Forelimb muscle (tissue), 1 donor: ENCODE measurements at regions not wholly inside any gene's neighbourhood (a gene's known extent, or its start where the extent isn't known, plus 50 kb on each side); places are given as distances from the start of the nearest gene placed in this dataset.
"Not testable (repeated sequence)": the region's sequence is repeated elsewhere in the genome, so short reads cannot be mapped to it uniquely, and the experiment has no call there.

Experiments
- DNase-seq: peaks from one replicate; pipeline ENCODE4 v3.0.0-alpha.2; 2013; ENCODE audit warnings: low read depth

DNA sequence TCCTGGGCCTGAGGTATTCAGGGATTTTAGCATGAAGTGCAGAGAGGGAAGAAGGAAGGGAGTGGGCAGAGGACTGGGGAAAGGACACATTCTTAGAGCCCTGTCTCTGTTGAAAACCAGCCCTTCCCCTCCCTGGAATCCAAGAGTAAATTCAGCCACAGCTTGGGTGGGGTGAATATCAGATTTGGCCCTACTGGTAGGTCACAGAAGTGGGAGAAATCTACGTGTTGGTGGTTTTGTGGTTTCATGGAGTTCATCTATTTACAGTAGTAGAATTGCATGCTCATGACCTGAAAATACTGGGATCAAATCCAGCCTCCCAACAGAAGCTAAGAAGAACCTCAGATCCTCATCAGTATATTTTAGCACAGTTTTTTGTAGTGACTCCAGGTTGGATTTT, 404.4 kb downstream of the BMP2 start:
- DNase-seq, result no peak

DNA sequence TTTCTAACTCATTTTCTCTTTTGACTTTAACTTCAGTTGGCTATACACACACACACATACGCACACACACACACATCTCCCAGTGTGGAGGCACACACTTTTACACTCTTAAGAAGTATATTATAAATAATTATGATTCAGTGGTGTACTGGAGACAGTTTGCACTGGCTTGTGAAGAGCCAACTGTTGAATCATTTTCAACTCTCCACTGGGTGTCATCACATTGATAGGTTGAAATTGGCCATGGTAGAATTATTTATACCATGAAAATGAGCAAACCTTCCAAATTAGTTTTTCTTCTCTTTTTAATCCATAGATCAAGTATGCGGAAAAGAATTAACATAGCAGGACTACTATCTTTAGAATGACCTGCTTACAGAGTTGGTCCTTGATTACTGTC, 407.1 kb downstream of the BMP2 start:
- DNase-seq, result no peak

DNA sequence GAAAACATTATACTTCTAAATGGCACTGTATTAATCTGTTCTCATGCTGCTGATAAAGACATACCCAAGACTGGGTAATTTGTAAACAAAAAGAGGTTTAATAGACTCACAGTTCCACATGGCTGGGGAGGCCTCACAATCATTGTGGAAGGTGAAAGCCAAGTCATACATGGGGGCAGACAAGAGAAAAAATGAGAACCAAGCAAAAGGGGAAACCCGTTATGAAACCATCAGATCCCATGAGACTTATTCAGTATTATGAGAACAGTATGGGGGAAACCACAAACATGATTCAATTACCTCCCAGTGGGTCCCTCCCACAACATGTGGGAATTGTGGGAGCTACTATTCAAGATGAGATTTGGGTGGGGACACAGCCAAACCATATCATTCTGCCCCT, 408.3 kb downstream of the BMP2 start:
- not testable (repeated sequence) for DNase-seq

DNA sequence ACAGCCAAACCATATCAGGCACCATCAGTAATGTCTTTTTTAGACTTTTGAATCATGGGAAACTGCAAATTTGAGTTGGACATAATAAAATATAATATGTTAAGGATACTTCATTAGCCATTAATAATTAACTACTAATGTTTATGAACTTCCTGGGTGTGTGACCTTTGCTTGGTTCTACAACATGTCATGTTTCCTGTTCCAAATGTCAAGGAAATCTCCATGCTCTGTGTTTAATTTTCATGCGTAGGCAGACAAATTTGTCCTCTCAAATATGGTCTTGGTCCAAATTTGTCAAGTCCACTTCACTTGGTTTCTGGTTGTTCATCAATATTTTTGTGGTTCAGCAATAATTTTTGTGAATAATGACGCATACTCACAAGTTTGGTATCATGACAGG, 410.5 kb downstream of the BMP2 start:
- DNase-seq, result no peak

DNA sequence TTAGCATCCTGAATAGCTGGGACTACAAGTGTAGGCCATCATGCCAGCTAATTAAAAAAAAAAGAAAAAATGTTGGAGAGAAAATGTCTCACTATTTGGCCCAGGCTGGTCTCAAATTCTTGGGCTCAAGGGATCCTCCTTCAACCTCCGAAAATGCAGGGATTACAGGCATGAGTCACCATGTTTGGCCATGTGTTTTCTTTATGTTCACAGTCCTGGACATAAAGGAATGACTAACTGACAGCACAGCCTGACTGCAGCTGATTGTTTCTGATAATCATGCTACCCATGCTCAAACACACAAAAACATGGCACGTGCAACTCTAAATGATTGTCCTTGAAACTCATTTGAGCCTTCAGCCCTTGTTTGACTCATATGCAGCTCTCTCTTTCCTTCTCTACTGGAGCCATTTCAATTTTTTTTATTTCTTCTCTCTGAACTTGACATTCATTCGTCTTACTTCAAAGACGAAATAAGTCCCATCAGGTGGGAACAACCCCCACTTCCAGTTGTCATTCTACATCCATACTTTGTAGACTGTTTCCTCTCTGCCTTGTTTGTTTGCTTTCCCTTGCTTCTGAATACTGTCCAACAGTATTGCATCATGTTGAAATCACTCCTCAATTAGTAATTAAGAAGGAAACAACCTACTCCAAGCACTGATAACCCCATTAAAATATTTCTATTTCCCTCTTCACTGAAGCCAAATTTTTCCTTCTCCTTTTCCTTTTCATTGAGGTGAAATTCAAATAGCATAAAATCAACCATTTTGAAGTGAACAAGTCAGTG, 413.0 kb downstream of the BMP2 start:
- no peak for DNase-seq

DNA sequence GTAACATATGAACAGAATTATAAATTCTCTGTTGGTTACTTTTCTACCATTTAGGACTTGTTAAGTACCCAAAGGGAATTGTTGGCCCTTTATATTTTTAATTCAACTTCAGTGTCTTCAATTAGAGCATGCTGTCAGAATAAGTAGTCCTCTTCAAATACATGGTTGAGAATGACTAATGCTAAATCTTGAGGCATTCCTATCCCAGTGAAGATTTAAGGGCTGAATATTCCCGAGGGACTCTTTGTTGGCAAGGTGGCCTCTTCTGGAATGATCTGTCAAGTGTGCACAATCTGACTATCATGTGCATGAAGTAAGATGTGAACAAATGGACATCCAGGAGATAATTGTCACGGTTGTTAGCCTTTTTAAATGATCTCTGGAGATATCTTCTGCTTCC, 421.7 kb downstream of the BMP2 start:
- DNase-seq, result no peak

DNA sequence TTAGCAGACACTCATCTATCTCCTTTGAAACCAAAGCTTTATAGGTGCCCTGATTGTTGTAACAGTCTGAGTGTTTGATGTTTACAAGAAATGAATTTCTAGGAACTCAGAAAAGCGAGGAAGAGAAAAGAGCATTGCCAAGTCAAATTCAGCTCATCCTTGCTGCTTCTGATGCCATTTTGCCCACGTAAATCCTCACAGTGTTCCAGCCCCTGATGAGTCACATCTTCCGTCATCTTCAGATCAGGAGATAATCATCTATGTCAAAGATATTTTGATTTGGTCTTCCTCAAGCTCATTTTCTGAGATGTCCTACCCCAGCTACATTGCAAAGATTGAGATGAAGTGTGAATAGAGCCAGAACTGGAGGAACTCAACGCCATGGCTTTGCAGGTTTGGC, 426.2 kb downstream of the BMP2 start:
- no peak for DNase-seq

DNA sequence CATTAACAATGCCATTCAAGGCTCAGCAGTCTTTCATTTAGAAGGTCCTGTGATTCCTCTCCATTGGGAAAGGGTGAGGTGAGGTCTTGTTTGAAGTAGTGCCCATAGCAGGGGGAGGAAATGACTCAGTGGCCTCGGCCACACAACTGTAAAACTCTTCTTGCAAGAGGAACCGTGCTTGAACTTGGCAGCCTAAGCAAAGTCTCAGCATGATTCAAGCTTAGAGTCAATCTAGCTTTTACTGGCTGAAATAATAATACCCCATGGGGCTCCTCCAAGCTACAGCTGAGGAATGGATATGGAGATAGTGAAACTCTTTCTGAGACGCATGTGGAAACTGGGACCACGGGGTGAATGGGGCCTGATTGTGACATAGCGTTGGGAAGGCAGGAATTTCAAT, 428.2 kb downstream of the BMP2 start:
- DNase-seq, result peak; percentile 4

DNA sequence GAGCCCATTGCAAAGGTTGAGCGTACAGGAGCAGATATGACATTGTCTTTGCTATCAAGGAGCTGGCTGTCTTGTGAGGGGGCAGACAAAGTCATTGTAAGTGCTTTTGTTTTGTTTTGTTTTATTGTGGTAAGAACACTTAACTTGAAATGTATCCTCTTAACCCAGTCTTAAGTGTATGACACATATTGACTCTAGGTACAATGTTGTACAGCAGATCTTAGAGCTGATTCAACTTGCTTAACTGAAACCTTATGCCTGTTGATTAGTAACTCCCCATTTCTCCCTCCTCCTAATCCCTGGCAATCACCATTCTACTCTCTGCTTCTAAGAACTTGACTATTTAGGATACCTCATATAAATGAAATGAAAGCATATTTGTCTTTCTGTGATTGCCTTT, 429.0 kb downstream of the BMP2 start:
- no peak for DNase-seq

DNA sequence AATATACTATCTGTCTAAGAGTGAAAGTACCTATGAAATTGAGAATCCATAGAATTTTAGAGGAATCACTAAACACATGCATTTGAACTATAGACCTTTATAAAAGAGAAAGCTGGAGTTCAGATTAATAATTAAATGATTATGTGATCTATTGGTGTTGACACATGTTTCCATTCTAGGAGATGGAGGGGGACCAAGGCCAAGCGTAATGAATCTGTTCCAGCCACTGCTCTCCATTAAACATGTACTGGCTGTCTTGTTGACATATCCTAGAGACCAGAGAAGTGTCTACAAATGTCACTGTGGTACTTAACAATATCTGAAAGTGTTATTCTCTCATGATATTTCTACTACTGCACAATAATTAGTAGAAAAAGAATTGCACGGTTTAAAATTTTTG, 432.4 kb downstream of the BMP2 start:
- DNase-seq, result no peak

DNA sequence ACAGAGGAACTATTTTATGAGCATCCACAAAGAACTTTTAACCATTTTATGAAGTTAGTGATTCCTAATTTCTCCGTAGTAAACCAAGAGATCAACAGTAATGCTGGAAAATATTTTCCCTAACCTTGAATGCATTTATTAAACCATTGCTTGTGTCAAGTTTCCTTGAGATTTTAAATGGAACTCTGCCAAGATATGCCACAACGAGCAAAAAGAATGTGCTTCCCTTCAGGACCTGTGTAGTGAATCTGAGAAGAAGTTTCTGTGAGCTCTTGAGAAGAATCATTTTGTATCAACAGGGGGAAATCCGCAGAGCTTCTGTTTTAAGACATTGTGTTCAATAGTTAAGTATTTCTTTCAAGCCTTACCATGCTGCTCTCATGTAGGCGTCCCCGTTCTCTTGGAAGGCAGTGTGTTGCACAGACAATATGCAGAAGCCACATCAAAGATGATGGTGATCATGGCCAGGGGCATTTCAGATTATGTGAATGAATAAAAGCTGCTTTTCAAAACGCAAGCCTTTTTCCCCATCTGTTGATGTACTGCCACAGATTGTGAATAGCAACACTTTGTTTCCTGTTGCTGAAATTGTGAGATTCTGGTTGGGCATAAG, 439.8 kb downstream of the BMP2 start:
- no peak for DNase-seq

DNA sequence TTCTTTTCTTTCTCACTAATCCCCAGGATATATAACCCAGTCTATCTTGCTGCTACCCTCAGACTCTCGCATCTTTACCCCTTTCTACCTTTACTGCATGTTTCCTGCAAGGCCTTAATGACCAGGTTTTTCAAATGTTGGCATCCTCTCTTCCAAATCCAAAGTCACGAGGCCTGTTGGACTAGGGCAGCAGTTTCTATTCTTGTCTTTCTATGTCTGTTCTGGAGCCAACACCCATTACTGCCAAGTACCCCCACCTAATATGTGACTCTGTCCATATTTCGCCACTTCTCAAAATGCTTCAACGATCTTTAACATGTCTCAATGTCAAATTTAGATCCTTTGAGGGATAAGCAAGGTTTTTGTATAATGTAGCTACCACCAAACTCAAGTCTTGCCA, 443.4 kb downstream of the BMP2 start:
- no peak for DNase-seq

DNA sequence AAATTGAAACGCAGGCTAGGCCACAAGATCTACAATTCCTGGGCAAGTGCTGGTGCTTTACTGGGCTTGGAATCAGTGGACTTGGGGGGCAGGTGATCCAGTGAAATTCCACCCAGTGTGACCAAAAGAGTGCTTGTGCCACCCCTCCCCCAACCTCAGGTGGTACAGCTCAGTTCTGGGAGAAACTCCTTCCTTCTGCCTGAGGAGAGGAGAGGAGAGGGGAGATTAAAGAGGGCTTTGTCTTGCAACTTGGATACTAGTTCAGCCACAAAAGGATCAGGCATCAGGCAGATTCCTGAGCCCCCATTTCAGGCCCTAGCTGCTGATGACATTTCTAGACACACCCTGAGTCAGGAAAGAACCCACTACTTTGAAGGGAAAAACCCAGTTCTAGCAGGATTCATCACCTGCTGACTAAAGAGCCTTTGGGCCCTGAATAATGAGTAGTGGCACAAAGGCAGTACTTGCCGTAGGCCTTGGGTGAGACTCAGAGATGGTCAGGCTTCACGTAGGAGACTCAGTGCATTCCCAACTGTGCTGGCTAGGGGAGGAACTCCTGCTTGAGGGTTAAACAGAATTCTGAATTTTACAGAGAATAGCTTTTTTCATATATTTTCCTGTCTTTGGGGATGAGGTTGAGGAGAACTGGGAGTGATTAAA, 446.7 kb downstream of the BMP2 start:
- DNase-seq, result no peak

DNA sequence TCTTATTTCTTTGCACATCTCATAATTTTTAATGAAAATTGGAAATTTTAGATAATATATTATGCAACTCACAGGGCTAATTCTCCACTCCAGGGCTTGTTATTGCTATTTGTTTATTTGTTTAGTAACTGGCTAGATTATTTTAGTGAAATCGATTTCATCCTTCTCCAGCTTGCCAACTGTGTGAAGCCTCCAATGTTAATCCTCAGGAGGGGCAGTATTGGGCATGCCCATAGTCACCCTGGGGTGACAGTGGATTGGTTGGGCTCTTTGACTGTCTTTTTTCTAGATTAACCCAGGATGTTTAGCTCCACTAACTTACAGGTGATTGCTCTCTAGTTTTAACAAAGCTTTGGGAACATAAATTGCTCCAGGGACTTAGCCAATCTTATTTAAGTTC, 450.1 kb downstream of the BMP2 start:
- DNase-seq, result no peak

DNA sequence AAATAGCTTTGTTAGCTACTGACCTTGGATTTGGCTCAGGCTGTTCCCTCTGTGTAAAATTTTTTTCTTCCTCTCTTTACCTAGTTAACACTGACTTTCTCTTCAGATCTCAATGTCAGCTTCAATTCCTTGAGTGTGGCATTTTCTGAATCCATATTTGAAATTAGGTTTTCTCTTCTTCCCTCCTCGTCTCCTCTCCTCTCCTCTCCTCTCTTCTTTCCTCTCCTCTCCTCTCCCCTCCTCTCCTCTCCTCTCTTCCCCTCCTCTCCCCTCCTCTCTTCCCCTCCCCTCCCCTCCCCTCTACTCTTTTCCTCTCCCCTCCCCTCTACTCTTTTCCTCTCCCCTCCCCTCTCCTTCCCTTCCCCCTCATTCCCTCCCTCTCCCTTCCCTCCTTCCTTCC, 453.3 kb downstream of the BMP2 start:
- no peak for DNase-seq

DNA sequence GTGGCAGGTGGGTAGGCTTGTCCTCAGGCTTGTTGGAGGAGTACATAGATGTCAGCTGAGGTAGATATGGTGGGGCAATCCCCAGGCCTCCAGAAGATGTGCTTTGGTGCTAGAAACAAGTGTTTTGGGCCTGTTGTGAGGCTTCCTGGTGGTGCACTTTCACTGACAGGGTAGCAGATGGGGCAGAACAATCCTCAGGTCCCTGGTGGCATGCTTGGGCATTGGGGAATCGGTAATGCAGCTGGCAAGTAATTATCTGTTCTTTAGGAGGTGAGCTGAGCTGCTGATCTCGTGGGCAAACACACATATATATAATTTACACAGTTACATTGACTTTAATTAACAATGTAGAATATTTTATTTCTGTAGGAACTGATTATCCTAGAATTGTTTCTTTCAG, 458.7 kb downstream of the BMP2 start:
- DNase-seq, result no peak

DNA sequence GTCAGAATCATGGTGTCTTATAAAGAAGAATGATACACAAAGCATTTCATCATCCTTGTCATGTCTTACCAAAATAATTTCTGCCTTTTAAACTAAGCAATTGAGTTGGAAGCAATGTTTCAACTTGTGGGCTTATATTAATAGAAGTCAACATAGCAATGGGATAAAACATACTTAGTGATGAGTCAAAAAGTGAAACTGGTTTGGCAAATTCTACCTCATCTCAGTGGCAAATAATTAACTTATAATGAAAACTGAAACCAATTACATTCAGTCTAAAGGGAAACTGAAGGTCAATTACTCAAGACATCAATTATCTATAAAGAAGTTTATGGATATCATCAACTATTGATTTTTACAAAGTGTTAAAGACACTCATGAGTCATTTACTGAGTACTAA, 463.8 kb downstream of the BMP2 start:
- DNase-seq, result no peak

DNA sequence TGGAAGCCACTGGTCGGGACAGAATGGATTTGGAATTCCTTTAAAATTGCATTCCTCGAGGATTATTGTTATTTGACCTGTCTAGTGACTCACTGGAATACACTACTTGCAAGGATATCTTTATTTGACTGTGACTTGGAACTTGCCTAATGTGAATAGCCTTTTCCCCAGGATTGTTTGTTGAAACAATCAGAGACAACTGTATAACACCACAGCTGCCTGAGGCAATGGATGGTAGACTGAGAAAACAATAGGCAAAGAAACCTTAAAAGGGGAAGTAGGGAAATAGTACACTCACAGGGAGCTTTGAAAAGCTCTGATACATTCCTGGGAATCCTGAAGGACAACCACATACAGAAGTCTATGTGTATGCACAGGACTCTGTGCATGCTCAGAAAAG, 465.3 kb downstream of the BMP2 start:
- DNase-seq, result no peak

DNA sequence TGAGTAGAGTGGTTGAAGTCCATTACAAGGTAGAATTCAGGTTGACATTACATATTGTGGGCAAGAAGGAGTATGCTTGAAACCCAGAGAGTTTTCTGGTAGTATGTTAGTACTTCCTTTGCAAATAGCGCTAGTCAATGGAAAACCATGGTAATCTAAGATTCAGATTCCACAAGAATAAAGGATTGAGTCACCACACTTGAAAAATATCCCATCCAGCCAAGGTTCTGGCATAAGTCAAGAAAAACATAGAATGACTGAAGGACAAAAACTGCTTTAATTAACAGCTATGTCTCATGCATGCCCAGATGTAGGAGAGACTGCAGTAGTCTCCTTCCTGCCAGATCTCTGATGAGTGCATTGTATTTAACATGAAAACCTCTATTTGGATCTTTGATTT, 469.8 kb downstream of the BMP2 start:
- no peak for DNase-seq

DNA sequence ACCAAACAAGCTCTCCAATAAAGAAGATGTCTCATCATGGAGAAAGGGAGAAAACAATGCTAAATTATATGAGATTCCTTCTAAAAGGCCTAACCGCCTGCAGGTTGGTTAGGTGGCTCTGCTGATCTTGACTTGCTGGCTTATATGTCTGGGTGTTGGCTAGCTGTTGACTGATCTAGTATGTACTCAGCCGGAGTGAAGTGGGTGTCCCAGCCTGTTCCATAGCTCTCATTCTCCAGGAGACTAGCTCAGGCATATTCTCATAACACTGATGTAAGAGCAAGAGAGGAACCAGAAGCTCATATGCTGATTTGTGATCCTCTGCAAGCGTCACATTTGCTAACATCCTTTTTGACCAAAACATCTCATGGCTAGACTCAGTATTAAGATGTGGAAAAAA, 473.0 kb downstream of the BMP2 start:
- DNase-seq, result no peak

DNA sequence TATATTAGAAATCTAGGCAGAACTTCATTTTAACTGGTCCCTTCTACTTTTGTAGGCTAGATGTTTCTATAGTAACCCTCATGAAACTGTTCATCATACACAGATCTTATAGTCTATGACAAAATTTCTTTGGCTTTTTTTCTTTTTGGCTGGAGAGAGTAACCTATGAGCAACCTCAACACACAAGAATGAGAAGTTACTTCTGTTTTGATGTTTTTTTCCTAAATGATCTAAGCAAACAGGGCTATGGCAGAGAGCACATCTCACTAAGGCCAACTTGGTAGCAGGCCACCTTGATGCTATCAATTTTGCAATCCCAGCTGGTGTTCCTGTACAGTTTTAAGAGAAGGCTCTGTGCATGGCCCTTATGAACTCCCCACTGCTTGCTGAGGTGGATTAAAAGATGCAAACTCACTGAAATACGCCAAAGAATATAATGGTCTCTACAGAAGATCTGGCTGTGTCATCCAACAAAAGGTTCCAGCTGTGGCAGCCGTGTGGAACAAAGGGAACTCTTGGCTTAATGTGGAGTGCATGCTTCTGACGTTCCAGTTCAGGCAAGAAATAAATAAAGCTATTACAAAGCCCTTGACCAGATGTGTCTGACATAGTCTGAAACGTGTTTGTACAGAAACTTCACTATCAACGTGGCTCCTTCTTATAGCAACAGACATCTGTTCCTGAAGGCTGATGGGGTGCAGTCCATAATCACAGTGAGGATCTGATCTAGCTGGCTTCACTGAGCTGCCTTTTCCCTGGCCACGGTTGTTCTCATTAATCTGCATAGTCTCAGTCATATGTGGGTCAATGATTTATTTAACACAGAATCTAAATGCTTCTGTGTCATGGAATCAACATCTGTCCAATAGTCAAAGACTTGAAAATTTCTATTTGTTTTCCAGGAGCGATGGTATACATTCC, 481.1 kb downstream of the BMP2 start:
- peak; percentile 77 for DNase-seq

DNA sequence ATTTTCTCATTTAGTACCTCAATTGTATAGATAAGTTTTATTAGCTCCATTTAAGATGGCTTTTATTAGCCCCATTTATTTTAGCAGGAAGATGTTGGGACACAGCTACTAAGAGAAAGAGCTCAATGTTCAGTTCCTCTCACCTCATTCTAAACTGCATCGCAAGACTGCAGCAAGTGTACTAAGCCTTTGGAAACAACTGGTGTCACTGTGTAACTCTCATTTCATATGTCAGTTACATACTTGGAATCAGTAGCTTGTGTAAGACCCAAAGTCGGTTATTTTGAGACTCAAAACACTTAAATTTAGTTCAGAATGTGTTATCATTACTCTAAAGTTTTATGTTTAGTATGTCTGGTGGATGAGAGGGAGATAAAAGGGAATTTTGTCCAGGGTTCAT, 482.9 kb downstream of the BMP2 start:
- no peak for DNase-seq
